ENCODE measurements at regions not wholly inside any gene's neighbourhood (a gene's known extent, or its start where the extent isn't known, plus 50 kb on each side); places are given as distances from the start of the nearest gene placed in this dataset.

GRCh38 chr6:153340568-153340967, 209.5 kb upstream of the RGS17 start:
- TF ChIP-seq, protein P1, sequence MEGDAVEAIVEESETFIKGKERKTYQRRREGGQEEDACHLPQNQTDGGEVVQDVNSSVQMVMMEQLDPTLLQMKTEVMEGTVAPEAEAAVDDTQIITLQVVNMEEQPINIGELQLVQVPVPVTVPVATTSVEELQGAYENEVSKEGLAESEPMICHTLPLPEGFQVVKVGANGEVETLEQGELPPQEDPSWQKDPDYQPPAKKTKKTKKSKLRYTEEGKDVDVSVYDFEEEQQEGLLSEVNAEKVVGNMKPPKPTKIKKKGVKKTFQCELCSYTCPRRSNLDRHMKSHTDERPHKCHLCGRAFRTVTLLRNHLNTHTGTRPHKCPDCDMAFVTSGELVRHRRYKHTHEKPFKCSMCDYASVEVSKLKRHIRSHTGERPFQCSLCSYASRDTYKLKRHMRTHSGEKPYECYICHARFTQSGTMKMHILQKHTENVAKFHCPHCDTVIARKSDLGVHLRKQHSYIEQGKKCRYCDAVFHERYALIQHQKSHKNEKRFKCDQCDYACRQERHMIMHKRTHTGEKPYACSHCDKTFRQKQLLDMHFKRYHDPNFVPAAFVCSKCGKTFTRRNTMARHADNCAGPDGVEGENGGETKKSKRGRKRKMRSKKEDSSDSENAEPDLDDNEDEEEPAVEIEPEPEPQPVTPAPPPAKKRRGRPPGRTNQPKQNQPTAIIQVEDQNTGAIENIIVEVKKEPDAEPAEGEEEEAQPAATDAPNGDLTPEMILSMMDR (conservative IDR thresholded peaks at IDR 0.05 in 1 of 2, IDR thresholded peaks at IDR 0.05 in 1 of 2; ENCODE audit: low read depth in 1 of 2, low read length in 2 of 2), result no peak
- TF ChIP-seq EZH2 (IDR thresholded peaks at IDR 0.05; ENCODE audit: low read length, missing control alignments), result no peak

Data from fibroblast of lung (primary cell).